ENCODE measurements at regions not wholly inside any gene's neighbourhood (a gene's known extent, or its start where the extent isn't known, plus 50 kb on each side); places are given as distances from the start of the nearest gene placed in this dataset.

DNA sequence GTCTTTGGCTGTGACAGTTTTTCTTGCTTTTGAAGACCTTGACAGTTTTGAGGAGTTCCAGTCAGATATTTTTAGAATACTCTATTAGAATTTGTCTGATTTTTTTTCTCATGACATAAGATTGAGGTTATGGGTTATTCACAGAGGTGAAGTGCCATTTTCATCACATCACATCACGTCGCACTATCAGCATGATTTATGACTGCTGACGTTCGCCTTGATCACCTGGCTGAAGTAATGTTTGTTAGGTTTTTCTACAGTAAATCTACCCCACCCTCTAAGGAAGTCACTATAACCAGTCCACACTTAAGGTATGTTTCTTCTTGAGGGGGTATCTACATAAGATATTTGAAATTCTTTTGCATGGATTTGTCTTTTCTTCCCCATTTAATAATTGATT lies 169.7 kb downstream of the NDFIP2 start:
- TF ChIP-seq, protein P1, sequence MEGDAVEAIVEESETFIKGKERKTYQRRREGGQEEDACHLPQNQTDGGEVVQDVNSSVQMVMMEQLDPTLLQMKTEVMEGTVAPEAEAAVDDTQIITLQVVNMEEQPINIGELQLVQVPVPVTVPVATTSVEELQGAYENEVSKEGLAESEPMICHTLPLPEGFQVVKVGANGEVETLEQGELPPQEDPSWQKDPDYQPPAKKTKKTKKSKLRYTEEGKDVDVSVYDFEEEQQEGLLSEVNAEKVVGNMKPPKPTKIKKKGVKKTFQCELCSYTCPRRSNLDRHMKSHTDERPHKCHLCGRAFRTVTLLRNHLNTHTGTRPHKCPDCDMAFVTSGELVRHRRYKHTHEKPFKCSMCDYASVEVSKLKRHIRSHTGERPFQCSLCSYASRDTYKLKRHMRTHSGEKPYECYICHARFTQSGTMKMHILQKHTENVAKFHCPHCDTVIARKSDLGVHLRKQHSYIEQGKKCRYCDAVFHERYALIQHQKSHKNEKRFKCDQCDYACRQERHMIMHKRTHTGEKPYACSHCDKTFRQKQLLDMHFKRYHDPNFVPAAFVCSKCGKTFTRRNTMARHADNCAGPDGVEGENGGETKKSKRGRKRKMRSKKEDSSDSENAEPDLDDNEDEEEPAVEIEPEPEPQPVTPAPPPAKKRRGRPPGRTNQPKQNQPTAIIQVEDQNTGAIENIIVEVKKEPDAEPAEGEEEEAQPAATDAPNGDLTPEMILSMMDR (IDR thresholded peaks at IDR 0.05) = no peak
- TF ChIP-seq POLR2A (IDR thresholded peaks at IDR 0.05) = no peak
